HepG2 (cell line): ENCODE measurements at regions not wholly inside any gene's neighbourhood (a gene's known extent, or its start where the extent isn't known, plus 50 kb on each side); places are given as distances from the start of the nearest gene placed in this dataset.

Experiments
- AGO1 ChIP-seq: fragments of 200-400 bp; formaldehyde crosslinking; IDR thresholded peaks from 2 replicates; pipeline ENCODE4 v1.6.1; 2017; ENCODE audit warnings: mild to moderate bottlenecking, low read depth, low read length, moderate library complexity; ENCODE audit not compliant: poor library complexity, severe bottlenecking
- ARID2 ChIP-seq: sonication (generic); formaldehyde crosslinking; IDR thresholded peaks from 2 replicates; pipeline ENCODE4 v1.8.1; 2022; ENCODE audit warnings: mild to moderate bottlenecking, missing genetic modification reagents, borderline replicate concordance
- FOSL2 ChIP-seq: sonication (generic); formaldehyde crosslinking; IDR thresholded peaks from 2 replicates; pipeline ENCODE4 v1.4.0; 2020; ENCODE audit warnings: missing genetic modification reagents
- FOXK2 ChIP-seq: fragments of 450-650 bp; IDR thresholded peaks from 2 replicates; pipeline ENCODE4 v1.6.1; 2016
- HNRNPLL ChIP-seq: fragments of 200-400 bp; formaldehyde crosslinking; IDR thresholded peaks from 2 replicates; pipeline ENCODE4 v1.6.1; 2017; ENCODE audit warnings: mild to moderate bottlenecking, low read depth, low read length; ENCODE audit not compliant: poor library complexity, severe bottlenecking
- MATR3 ChIP-seq: sonication (generic); formaldehyde crosslinking; IDR thresholded peaks from 2 replicates; pipeline ENCODE4 v1.4.0; 2020; ENCODE audit warnings: missing genetic modification reagents
- MXI1 ChIP-seq: IDR thresholded peaks from 3 replicates; pipeline ENCODE4 v1.6.1; 2012; ENCODE audit warnings: low read depth, low read length, inconsistent platforms, borderline replicate concordance
- PAX8 ChIP-seq: sonication (generic); formaldehyde crosslinking; IDR thresholded peaks from 2 replicates; pipeline ENCODE4 v1.8.0; 2022; ENCODE audit warnings: mild to moderate bottlenecking, missing genetic modification reagents, borderline replicate concordance
- PCBP1 ChIP-seq: fragments of 200-400 bp; formaldehyde crosslinking; IDR thresholded peaks from 2 replicates; pipeline ENCODE4 v1.6.1; 2017; ENCODE audit warnings: mild to moderate bottlenecking, low read depth, low read length, borderline replicate concordance
- RELA ChIP-seq: sonication (generic); formaldehyde crosslinking; IDR thresholded peaks from 2 replicates; pipeline ENCODE4 v1.4.0; 2020; ENCODE audit warnings: missing genetic modification reagents
- SP1 ChIP-seq, 2 experiments: fragments of 450-650 bp in 1 of 2; sonication (generic) in 1 of 2; formaldehyde crosslinking in 1 of 2; IDR thresholded peaks; 2 replicates each; pipeline versions ENCODE4 v1.4.0 to v1.6.1; 2016 to 2020; ENCODE audit warnings: missing genetic modification reagents in 1 of 2
- TRAFD1 ChIP-seq: sonication (generic); formaldehyde crosslinking; IDR thresholded peaks from 2 replicates; pipeline ENCODE4 v1.5.1; 2020; ENCODE audit warnings: missing genetic modification reagents, mild to moderate bottlenecking, borderline replicate concordance
- ZBTB14 ChIP-seq: sonication (generic); formaldehyde crosslinking; IDR thresholded peaks from 2 replicates; pipeline ENCODE4 v1.4.0; 2020; ENCODE audit warnings: missing genetic modification reagents
- ZBTB46 ChIP-seq: sonication (generic); formaldehyde crosslinking; IDR thresholded peaks from 2 replicates; pipeline ENCODE4 v1.4.0; 2020; ENCODE audit warnings: mild to moderate bottlenecking, missing genetic modification reagents, borderline replicate concordance
- ZFP37 ChIP-seq: sonication (generic); formaldehyde crosslinking; IDR thresholded peaks from 2 replicates; pipeline ENCODE4 v1.4.0; 2020; ENCODE audit warnings: missing genetic modification reagents, borderline replicate concordance
- ZFP82 ChIP-seq: sonication (generic); formaldehyde crosslinking; IDR thresholded peaks from 2 replicates; pipeline ENCODE4 v1.5.1; 2020; ENCODE audit warnings: mild to moderate bottlenecking, missing genetic modification reagents, borderline replicate concordance
- ZFX ChIP-seq: sonication (generic); formaldehyde crosslinking; IDR thresholded peaks from 2 replicates; pipeline ENCODE4 v1.4.0; 2020; ENCODE audit warnings: mild to moderate bottlenecking, low read depth, missing genetic modification reagents, moderate library complexity
- ZNF101 ChIP-seq: sonication (generic); formaldehyde crosslinking; IDR thresholded peaks from 2 replicates; pipeline ENCODE4 v1.4.0; 2020; ENCODE audit warnings: mild to moderate bottlenecking, low read depth, missing genetic modification reagents, borderline replicate concordance
- ZNF143 ChIP-seq: sonication (generic); formaldehyde crosslinking; IDR thresholded peaks from 2 replicates; pipeline ENCODE4 v1.4.0; 2020; ENCODE audit warnings: missing genetic modification reagents
- ZNF224 ChIP-seq: sonication (generic); formaldehyde crosslinking; IDR thresholded peaks from 2 replicates; pipeline ENCODE4 v1.5.0; 2020; ENCODE audit warnings: mild to moderate bottlenecking, missing genetic modification reagents
- ZNF329 ChIP-seq: sonication (generic); formaldehyde crosslinking; IDR thresholded peaks from 2 replicates; pipeline ENCODE4 v1.9.0; 2021; ENCODE audit warnings: low read depth, mild to moderate bottlenecking, missing genetic modification reagents
- ZNF552 ChIP-seq: sonication (generic); formaldehyde crosslinking; IDR thresholded peaks from 2 replicates; pipeline ENCODE4 v1.9.0; 2022; ENCODE audit warnings: missing genetic modification reagents, mild to moderate bottlenecking, borderline replicate concordance
- ZNF580 ChIP-seq: IDR thresholded peaks from 2 replicates; pipeline ENCODE4 v1.6.1; 2016; ENCODE audit warnings: low read depth, borderline replicate concordance
- ZNF597 ChIP-seq: sonication (generic); formaldehyde crosslinking; IDR thresholded peaks from 2 replicates; pipeline ENCODE4 v1.5.0; 2020; ENCODE audit warnings: missing genetic modification reagents

GRCh38 chr2:111698743-111699554 lies 185.0 kb downstream of the ANAPC1 start (continued):
- TF ChIP-seq ZNF597 (no peak), ZNF329 (CRISPR knock-in tag) (no peak), PAX8 (CRISPR knock-in tag) (no peak), ZFX (CRISPR knock-in tag) (peak; percentile 26; the same call in 1 of the 2 replicates), ZNF101 (CRISPR knock-in tag) (no peak), MATR3 (no peak), HNRNPLL (no peak), ZNF224 (no peak), FOSL2 (CRISPR knock-in tag) (peak; percentile 99), ZBTB46 (CRISPR knock-in tag) (no peak), ZFP37 (no peak), PCBP1 (no peak), ARID2 (peak; percentile 83), SP1 (IDR thresholded peaks at IDR 0.05) (no peak), SP1 (CRISPR knock-in tag; IDR thresholded peaks at IDR 0.05) (no peak), AGO1 (no peak), ZNF580 (peak; percentile 85; the same call in 1 of the 2 replicates), FOXK2 (no peak), MXI1 (peak; percentile 64; the same call in 2 of the 3 replicates), ZBTB14 (CRISPR knock-in tag) (no peak), ZNF552 (CRISPR knock-in tag) (no peak), TRAFD1 (no peak), ZNF143 (no peak), RELA (CRISPR knock-in tag) (no peak), ZFP82 (CRISPR knock-in tag) (no peak)
